ENCODE measurements at regions not wholly inside any gene's neighbourhood (a gene's known extent, or its start where the extent isn't known, plus 50 kb on each side); places are given as distances from the start of the nearest gene placed in this dataset.
A peak's percentile ranks its signal among the peaks of the same experiment; 100 is the strongest.
"Not testable (repeated sequence)": the region's sequence is repeated elsewhere in the genome, so short reads cannot be mapped to it uniquely, and the experiment has no call there.

DNA sequence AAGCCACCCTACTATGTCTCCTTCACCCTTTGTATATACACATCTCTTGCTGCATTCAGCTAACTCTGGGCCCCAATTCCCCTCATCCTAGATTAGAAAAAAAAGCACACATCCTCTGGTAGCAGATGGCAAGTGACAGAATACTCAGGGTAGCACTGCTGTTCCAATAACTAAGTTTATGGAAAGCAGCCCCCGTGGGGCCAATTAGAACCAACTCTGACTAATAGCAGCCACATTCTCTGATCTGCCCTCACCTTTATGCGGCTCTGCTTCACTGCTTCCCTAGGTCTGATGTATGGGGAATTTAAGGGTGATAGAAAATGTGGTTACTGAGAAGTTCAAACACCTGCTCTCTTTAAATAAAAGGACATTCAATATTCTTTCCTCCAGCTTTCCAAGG, 74.9 kb upstream of the SETMAR start:
- DNase-seq, result peak; percentile 53

DNA sequence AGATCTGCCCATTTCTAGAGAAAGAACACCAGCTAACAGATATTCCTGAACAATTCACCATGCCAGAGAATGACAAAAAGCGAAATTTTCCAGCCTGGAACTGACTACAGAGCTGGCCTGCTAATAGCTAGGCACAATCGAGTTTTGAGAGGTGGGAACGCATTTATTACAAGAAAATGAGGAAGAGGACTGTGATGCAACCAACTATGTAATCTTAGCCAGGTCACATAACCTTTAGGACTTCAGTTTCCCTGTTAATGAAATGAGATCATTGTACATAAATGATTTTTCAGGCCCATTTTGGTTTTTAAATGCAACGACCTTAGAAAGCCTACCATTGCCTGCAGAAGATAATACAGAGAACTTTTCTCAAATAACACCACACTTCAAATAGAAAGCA, 72.1 kb upstream of the SETMAR start:
- no peak for DNase-seq

DNA sequence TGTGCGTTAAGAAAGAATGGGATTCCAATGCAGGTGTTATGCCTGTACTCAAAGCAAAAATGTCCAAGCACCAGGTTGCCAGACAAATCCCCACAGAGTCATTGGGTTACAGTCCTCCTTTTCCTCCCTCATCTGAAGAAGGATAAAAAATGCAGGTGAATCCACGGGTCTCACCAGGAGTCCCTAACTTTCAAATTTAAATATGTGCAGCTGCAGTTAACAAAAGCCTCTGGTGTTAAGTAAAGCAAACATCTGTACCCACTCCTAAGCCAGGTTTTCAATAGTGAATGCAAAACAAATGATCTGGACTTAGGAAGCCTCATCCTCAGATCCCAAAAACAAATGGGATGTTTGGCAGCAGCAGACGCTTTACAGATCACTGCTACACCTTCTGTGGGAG, 70.4 kb upstream of the SETMAR start:
- DNase-seq, result no peak

DNA sequence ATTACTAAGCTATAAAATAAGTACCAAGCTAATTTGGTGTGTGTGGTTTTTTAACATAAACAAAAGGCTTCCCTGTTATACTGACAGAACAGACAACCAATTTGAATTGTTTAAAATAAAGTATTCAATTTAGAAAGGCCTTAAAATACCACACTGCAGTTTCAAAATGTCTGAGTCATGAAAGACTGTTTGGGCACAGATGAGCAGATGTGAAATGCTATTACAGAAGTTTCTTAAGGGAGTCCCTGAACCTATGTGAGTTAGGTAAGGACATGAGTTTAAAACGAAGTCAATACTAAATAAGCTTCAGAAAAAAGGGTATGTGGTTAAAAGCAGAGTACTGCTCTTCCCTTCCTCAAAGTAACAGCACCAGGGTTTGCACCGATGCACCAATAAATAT, 69.7 kb upstream of the SETMAR start:
- no peak for DNase-seq

DNA sequence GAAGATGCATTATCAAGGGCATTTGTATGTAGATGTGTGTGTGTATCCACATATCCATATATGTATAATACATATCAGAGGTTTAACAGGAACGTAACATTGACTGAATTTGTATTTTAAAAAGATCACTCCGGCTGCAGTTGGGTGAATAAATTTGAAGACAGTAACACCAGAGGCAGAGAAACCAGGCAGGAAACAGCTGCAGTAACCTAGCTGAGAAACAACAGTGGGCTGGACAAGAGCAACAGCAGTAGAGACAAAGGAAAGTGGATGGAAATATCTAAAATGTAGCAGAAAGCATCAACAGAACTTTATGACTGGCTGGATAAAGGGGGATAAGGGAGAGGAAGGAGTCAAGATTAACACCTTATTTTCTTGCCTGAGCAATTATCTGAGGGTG, 68.3 kb upstream of the SETMAR start:
- DNase-seq, result no peak

DNA sequence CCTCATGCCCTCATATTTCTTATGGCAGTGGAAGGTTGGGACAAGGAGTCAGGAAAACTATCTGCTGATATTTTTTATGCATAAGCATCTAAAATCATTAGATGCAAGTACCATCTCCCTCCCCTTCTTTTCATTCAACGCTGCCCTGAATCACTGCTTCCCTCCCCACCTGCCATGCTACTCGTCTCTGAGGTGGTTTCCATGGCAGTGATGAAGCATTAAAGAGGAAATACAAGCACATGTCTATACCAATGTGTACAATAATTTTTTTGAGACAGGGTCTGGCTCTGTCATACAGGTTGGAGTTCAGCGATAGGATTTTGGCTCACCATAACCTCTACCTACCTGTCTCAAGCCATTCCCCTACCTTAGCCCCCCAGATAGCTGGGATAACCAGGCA, 67.5 kb upstream of the SETMAR start:
- no peak for DNase-seq

DNA sequence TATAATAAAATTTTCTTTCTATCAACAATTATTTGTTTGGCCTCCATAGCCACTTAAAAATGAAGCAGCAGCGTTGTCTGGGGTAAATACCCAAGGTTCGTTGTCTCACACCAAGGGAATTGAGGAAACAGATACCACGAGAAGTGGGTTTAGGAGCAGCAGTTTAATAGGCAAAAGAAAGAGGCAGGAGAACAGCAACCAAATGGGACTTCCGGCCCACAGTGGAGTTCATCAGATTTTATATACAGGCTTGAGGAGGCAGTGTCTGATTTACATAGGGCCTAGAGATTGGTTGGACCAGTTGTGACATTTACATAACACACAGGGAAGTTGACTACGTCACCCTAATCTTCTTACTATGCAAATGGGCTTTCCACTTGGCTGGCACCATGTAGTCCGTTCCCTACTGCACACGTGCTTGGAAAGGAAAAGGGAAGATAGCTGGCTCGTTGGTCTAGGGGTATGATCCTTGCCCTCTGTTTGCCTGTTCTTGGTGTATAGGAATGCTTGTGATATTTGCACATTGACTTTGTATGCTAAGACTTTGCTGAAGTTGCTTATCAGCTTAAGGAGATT, 61.5 kb upstream of the SETMAR start:
- peak; percentile 29 for DNase-seq

DNA sequence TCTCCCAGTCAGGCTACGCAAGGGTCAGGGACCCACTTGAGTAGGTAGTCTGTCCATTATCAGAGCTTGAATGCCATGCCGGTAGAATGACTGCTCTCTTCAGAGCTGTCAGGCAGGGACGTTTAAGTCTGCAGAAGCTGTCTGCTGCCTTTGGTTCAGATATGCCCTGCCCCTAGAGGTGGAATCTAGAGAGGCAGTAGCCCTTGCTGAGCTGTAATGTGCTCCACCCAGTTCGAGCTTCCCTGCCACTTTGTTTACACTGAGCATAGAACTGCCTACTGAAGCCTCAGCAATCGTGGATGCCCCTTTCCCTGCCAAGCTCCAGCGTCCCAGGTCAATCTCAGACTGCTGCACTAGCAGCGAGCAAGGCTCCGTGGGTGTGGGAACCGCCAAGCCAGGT, 57.5 kb upstream of the SETMAR start:
- DNase-seq, result no peak

DNA sequence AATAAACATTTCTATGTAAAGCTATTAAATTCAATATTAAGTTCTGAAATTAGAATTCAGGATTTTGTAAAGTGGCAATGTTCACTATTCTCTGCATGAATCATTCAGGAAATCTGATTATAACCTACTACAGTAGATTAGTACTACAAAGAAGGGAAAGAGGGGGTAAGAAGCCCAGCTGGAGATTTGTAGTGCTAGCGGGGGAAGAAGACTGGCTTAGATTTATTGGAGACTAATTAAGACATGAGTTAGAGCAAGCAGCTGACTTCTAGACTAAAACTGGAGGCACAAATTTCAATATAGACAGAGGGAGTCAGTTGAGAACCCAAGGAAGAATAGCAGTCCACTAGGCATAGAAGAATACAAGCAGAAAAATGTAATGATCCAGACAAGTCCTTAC, 55.8 kb upstream of the SETMAR start:
- DNase-seq, result no peak

DNA sequence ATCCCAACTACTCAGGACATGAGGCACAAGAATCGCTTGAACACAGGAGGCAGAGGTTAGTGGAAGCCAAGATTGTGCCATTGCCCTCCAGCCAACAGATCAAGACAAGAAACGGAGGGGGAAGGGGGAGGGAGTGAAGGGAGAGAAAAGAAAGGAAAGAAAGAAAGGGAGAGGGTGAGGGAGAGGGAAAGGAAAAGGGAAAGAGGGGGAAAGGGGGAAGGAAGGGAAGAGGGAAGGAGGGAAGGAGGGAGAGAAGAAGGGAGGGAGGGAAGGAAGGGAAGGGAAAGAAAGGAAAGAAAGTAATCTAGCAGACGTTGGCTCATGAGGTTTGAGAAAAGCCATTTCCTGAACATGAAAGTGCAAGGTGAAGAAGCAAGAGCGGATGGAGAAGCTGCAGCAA, 53.1 kb upstream of the SETMAR start:
- DNase-seq, result no peak

DNA sequence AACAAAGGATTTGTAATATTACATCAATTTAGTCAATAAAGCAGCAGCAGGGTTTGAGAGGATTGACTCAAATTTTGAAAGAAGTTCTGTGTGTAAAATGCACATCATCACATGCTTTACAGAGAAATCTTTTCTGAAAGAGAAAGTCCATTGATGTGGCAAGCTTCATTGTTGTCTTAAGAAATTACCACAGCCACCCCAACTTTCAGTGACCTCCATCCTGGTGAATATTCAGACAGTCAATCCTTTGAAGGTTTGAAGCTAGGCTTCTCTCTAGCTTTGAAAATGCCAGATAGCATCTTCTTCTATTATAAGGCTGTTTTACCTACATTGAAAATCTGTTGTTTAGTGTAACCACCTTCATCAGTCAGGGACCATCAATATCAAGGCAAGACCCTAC, 51.8 kb upstream of the SETMAR start:
- no peak for DNase-seq

DNA sequence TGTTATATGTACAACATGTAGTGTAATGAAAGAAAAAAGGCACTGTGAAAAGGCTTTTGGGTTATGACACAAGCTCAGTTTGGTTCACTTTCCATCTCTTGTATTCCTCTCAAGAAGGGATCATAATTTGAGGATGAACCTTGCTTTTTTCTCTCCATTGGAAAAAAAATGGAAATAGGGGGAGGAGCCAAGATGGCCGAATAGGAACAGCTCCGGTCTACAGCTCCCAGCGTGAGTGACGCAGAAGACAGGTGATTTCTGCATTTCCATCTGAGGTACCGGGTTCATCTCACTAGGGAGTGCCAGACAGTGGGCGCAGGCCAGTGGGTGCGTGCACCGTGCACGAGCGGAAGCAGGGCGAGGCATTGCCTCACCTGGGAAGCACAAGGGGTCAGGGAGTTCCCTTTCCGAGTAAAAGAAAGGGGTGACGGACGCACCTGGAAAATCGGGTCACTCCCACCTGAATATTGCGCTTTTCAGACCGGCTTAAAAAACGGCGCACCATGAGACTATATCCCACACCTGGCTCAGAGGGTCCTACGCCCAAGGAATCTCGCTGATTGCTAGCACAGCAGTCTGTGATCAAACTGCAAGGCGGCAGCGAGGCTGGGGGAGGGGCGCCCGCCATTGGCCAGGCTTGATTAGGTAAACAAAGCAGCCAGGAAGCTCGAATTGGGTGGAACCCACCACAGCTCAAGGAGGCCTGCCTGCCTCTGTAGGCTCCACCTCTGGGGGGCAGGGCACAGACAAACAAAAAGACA, 49.9 kb upstream of the SETMAR start:
- DNase-seq, result not testable (repeated sequence)
